ENCODE measurements at regions not wholly inside any gene's neighbourhood (a gene's known extent, or its start where the extent isn't known, plus 50 kb on each side); places are given as distances from the start of the nearest gene placed in this dataset.

DNA sequence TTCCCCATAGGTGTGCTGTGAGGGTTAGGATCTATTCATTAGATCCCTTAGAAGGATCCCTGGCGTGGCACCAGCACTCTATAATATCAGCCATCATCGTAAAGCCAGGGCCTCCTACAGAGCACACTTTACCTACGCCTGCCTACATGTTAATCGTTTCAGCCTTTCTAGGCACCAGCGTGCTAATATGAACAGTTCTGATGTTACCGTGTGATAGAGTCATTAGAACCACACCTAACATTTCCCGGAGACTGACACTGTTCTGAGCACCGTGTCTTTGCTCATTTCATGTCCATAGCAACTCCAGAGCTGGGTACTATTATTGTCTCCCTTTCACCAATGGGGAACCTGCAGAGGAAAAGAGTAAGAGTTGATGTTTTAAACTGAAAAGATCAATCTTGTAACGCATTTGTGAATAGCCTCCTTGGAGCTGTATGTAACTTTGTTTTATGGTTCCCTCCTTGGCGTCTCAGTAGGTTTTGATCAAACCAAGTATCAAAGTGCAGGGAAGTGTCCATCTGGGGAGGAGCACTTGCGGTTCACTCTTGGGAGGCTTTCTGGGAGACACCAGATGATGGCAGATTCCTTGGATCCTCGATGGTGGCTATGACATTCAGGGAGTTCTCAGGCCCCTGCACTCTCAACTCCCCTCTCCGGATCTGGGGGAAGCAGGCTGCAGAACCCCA is 73.8 kb upstream of the KCNG1 start:
- H3K4me3 ChIP-seq (replicated peaks; ENCODE audit: low read depth, low read length), result no peak overlapping the region
- no peak for DNase-seq (ENCODE audit: extremely low read depth, low read depth)
- TF ChIP-seq, protein P1, sequence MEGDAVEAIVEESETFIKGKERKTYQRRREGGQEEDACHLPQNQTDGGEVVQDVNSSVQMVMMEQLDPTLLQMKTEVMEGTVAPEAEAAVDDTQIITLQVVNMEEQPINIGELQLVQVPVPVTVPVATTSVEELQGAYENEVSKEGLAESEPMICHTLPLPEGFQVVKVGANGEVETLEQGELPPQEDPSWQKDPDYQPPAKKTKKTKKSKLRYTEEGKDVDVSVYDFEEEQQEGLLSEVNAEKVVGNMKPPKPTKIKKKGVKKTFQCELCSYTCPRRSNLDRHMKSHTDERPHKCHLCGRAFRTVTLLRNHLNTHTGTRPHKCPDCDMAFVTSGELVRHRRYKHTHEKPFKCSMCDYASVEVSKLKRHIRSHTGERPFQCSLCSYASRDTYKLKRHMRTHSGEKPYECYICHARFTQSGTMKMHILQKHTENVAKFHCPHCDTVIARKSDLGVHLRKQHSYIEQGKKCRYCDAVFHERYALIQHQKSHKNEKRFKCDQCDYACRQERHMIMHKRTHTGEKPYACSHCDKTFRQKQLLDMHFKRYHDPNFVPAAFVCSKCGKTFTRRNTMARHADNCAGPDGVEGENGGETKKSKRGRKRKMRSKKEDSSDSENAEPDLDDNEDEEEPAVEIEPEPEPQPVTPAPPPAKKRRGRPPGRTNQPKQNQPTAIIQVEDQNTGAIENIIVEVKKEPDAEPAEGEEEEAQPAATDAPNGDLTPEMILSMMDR (IDR thresholded peaks at IDR 0.05; ENCODE audit: low read depth, low read length, missing control alignments), result no peak

DNA sequence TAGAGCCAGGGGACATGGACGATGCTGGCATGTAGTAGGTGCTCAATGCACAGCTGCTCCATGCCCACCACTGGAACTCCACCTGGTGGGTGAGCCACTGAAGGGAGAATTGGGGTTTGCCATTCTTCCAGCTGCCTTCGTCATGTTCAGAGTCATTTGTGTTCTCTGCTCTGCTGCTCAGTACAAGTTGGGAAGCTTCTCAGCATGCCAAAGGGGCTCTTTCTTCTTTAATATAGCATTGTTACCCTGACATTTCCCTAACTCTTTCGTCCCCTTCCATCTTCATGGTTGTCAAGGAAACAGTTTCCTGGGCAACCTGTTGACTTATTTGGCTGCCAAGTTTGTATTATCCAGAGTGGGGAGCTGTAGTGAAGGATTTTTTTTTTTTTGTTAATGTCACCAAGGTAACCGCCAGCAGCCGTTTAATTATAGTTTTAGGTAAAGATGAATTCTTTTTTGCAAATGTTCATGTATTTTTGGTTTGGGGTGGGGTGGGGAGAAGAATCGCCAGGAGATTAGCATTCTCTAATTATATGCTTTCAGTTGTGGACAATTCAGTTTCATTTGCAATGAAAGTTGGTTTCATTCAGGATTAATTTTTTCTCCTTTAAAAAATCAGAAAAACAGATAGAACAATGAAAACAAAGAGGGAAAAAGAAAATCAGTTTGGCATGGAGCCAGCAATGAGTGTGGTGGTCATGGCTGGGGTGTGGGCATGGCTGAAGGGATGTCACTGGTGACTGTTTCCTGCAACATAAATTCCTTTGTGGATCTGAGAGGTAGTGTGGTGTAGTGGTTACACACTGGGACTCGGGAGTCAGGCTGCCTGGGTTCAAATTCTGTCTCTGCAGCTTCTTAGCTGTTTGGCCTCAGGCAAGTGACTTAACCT is 73.0 kb upstream of the KCNG1 start:
- TF ChIP-seq, protein P1 (IDR thresholded peaks at IDR 0.05; ENCODE audit: low read depth, low read length, missing control alignments), result no peak
- H3K4me3 ChIP-seq (replicated peaks; ENCODE audit: low read depth, low read length), result no peak overlapping the region
- DNase-seq (ENCODE audit: extremely low read depth, low read depth), result no peak

DNA sequence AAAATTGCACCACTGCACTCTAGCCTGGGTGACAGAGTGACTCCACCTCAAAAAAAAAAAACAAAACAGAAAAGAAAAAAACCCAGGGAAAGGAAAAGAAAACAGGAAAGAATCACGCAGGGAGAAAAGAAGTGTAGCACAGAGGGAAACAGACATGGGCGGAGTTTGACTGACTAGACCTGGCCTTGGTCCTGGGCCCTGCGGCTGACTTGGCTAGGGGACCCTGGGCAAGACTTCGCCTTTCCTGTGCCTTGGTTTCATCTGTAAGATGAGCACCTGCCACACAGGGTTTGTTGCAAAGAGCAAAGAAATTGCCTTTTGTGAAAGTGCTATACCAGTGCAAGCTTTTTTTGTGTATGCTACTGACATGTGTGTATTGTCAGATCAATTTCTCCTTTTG is 71.3 kb upstream of the KCNG1 start:
- TF ChIP-seq, protein P1 (IDR thresholded peaks at IDR 0.05; ENCODE audit: low read depth, low read length, missing control alignments), result no peak
- no peak overlapping the region for H3K4me3 ChIP-seq (replicated peaks; ENCODE audit: low read depth, low read length)
- DNase-seq (ENCODE audit: extremely low read depth, low read depth), result no peak

DNA sequence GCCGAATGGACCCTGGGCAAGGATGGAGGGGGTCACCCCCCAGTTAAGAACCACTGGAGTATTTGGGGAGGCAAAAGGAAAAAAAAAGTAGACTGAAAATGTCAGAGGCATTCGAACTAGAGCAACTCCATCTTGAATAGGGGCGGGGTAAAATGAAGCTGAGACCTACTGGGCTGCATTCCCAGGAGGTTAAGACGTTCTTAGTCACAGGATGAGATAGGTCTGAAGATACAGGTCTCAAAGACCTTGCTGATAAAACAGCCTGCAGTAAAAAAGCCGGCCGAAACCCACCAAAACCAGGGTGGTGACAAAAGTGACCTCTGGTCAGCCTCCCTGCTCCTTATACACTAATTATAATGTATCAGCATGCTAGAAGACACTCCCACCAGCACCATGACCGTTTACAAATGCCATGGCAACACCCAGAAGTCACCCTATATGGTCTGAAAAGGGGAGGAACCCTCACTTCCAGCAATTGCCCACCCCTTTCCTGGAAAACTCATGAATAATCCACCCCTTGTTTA is 70.4 kb upstream of the KCNG1 start:
- no peak for DNase-seq (ENCODE audit: extremely low read depth, low read depth)
- H3K4me3 ChIP-seq (replicated peaks; ENCODE audit: low read depth, low read length), result no peak overlapping the region

DNA sequence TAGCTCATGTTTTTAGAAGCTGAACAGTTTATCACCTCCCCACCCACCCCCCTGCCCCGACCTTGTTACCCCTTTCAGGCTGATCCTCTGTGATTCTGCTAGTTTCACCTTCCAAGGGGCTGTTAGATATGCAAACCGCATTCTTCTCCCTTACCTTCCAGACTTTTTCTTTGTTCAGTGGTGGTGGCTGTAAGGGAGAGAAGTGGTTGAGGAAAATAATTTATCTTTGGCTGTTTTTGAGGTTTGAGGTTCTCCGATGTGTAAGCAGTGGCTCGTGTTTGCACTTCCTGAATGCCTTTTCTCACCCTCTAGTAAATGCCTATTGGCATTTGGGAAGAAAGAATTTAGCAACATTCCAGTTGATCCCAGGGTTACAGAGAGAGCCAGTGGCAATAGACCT is 69.4 kb upstream of the KCNG1 start:
- TF ChIP-seq, protein P1 (IDR thresholded peaks at IDR 0.05; ENCODE audit: low read depth, low read length, missing control alignments), result no peak
- DNase-seq (ENCODE audit: extremely low read depth, low read depth), result no peak
- no peak overlapping the region for H3K4me3 ChIP-seq (replicated peaks; ENCODE audit: low read depth, low read length)

More for the DNA sequence above, 70.4 kb upstream of the KCNG1 start:
- TF ChIP-seq, protein P1 (IDR thresholded peaks at IDR 0.05; ENCODE audit: low read depth, low read length, missing control alignments), result no peak

DNA sequence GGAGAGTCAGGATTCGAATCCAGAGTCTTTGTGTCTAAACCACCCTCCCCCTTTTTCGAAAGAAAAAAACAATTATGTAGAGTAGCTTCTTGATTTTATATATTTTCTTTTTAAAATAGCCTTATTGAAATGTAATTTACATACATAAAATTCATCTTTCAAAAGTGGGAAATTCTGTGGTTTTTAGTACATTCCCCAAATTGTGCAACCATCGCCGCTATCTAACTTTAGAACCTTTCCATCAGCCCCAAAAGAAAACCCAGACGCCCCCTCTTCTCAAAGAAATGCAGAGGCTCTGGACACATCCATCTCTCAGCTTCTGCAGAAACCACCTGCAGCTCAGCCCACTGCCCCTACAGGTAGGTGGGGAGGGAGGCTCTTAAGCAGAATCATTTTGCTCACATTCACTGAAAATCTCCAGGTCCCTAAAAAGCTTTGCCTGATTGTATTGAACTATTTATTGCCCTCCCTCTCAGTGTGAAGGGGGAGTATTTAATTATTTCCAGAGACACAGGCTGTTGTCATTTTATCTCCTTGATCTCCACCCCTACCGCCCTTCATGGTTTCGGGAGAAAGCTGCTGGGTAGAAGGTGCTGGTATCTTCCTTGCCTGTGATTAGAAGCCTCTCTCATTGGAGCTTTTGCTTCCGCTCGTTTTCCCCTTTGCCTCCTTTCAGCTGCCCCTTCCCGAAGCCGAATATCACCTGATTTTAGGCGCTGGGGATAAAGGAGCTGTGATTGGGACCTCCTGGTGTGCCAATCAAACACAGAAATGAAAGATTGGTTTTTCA is 68.7 kb upstream of the KCNG1 start:
- H3K4me3 ChIP-seq (replicated peaks; ENCODE audit: low read depth, low read length), result no peak overlapping the region
- no peak for DNase-seq (ENCODE audit: extremely low read depth, low read depth)
- TF ChIP-seq, protein P1 (IDR thresholded peaks at IDR 0.05; ENCODE audit: low read depth, low read length, missing control alignments), result no peak
